Glutamatergic neuron (in vitro differentiated cells): ENCODE measurements at regions not wholly inside any gene's neighbourhood (a gene's known extent, or its start where the extent isn't known, plus 50 kb on each side); places are given as distances from the start of the nearest gene placed in this dataset.

Experiments used
- DNase-seq: peaks from one replicate; pipeline ENCODE4 v3.0.0; 2022
- H3K27ac Mint-ChIP-seq: one replicate; pipeline ENCODE4 v1.8.0; 2020; ENCODE audit warnings: mild to moderate bottlenecking, mixed read lengths, inconsistent platforms; ENCODE audit not compliant: unreplicated experiment
- H3K27me3 Mint-ChIP-seq: one replicate; pipeline ENCODE4 v1.8.0; 2020; ENCODE audit warnings: mild to moderate bottlenecking, moderate library complexity, mixed read lengths, inconsistent platforms; ENCODE audit not compliant: unreplicated experiment
- H3K36me3 Mint-ChIP-seq: one replicate; pipeline ENCODE4 v1.8.0; 2020; ENCODE audit warnings: mild to moderate bottlenecking, mixed read lengths, inconsistent platforms; ENCODE audit not compliant: unreplicated experiment
- H3K4me1 Mint-ChIP-seq: one replicate; pipeline ENCODE4 v1.8.0; 2020; ENCODE audit warnings: mild to moderate bottlenecking, low read depth, mixed read lengths, inconsistent platforms; ENCODE audit not compliant: unreplicated experiment
- H3K4me3 Mint-ChIP-seq: one replicate; pipeline ENCODE4 v1.8.0; 2020; ENCODE audit warnings: mild to moderate bottlenecking, mixed read lengths, inconsistent platforms; ENCODE audit not compliant: unreplicated experiment
- H3K9me3 Mint-ChIP-seq: one replicate; pipeline ENCODE4 v1.8.0; 2020; ENCODE audit warnings: mild to moderate bottlenecking, moderate library complexity, mixed read lengths, inconsistent platforms; ENCODE audit not compliant: unreplicated experiment
- CTCF ChIP-seq: fragments of 200-600 bp; sonication (generic); IDR thresholded peaks from one replicate; pipeline ENCODE4 v1.5.0; 2021; ENCODE audit not compliant: partially characterized antibody, unreplicated experiment

DNA sequence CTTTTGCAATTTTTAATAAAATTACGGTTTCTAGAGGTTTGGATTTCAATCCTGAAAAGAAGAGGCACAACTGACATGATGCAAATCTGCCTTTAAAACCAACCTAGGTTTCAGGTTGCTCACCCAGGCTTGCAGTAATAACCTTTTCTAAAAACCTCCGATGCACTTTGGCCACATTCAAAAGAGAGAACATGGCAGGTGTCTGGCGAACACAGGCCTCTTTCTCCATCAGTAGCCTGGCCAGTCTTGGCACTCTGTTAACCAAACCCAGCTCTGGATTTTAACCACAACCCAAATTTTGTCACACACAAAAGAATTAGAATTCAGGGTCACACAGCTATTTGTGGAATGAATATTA is 55.8 kb upstream of the MAFB start:
- no peak for TF ChIP-seq CTCF
- peaks cover 31% of the 10 kb centered on the region for H3K4me1 Mint-ChIP-seq
- no peak for DNase-seq
- no peaks in the 10 kb centered on the region for H3K36me3 Mint-ChIP-seq
- H3K9me3 Mint-ChIP-seq = peaks cover 6% of the 10 kb centered on the region
- H3K27ac Mint-ChIP-seq = peak overlapping the region; percentile 80
- peaks cover 4% of the 10 kb centered on the region for H3K27me3 Mint-ChIP-seq
- H3K4me3 Mint-ChIP-seq = no peak overlapping the region

GRCh38 chr20:40746251-40746650 is 57.2 kb upstream of the MAFB start:
- no peaks in the 10 kb centered on the region for H3K36me3 Mint-ChIP-seq
- peaks cover 6% of the 10 kb centered on the region for H3K9me3 Mint-ChIP-seq
- peak overlapping the region; percentile 12 for H3K27ac Mint-ChIP-seq
- no peak for DNase-seq
- H3K4me3 Mint-ChIP-seq = no peak overlapping the region
- no peak for TF ChIP-seq CTCF
- peaks cover 31% of the 10 kb centered on the region for H3K4me1 Mint-ChIP-seq
- H3K27me3 Mint-ChIP-seq = peaks cover 4% of the 10 kb centered on the region

- no peaks in the 10 kb centered on the region for H3K36me3 Mint-ChIP-seq
- peaks cover 2% of the 10 kb centered on the region for H3K27me3 Mint-ChIP-seq
- no peak overlapping the region for H3K4me3 Mint-ChIP-seq
- H3K4me1 Mint-ChIP-seq = peaks cover 31% of the 10 kb centered on the region
- no peak for DNase-seq
- TF ChIP-seq CTCF = no peak
- H3K9me3 Mint-ChIP-seq = peaks cover 6% of the 10 kb centered on the region
- H3K27ac Mint-ChIP-seq = no peak overlapping the region
Measured at GRCh38 chr20:40748182-40748581, 59.1 kb upstream of the MAFB start.

- Mint-ChIP-seq H3K27me3 (no peaks in the 10 kb centered on the region), H3K4me1 (peaks cover 18% of the 10 kb centered on the region), H3K4me3 (no peak overlapping the region), H3K9me3 (peaks cover 3% of the 10 kb centered on the region), H3K27ac (no peak overlapping the region), H3K36me3 (no peaks in the 10 kb centered on the region)
- no peak for DNase-seq
- TF ChIP-seq CTCF = no peak
Measured at GRCh38 chr20:40749985-40750506, 61.0 kb upstream of the MAFB start.

DNA sequence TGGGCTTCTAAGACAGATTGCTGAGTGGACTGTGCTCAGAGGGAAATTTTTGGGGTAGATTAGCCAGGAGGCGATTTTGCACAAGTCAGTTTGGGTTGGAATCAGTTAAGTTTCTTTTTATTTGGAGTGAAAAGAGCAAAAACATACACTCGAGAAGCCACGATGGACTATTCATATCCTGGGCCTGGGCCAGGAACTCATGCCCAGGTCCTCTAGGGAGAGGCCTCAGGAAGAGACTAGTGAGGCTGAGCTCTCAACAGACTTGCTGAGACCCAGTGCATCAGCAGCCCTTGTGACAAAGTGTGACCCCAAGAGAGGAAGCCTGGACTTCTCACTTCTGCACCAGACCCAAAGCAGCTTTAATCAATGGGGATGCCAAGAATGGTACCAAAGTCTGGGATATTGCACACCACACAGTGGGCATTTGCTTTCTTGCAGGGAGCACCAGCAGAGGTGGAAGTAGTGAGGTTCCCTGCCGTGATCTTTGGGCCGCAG is 61.6 kb upstream of the MAFB start:
- Mint-ChIP-seq H3K27me3 (no peaks in the 10 kb centered on the region), H3K9me3 (peaks cover 3% of the 10 kb centered on the region), H3K27ac (no peak overlapping the region), H3K4me1 (peaks cover 15% of the 10 kb centered on the region), H3K36me3 (no peaks in the 10 kb centered on the region), H3K4me3 (no peak overlapping the region)
- TF ChIP-seq CTCF = no peak
- no peak for DNase-seq
